Mesenchymal stem cell (in vitro differentiated cells and primary cell): ENCODE measurements at regions not wholly inside any gene's neighbourhood (a gene's known extent, or its start where the extent isn't known, plus 50 kb on each side); places are given as distances from the start of the nearest gene placed in this dataset.
A peak's percentile ranks its signal among the peaks of the same experiment; 100 is the strongest.
"Not testable (repeated sequence)": the region's sequence is repeated elsewhere in the genome, so short reads cannot be mapped to it uniquely, and the experiment has no call there.

Source experiments
- DNase-seq: peaks from one replicate; pipeline ENCODE4 v3.0.0-alpha.2; 2013
- H2AFZ ChIP-seq: one replicate; pipeline ENCODE4 v1.6.1; 2013; ENCODE audit warnings: low read depth, mild to moderate bottlenecking, control low read depth, inconsistent platforms, low read length, moderate library complexity
- H2AK5ac ChIP-seq: 2 replicates; pipeline ENCODE4 v1.6.1; 2013; ENCODE audit warnings: low read length, moderate library complexity, mild to moderate bottlenecking, inconsistent platforms; ENCODE audit not compliant: severe bottlenecking
- H2BK120ac ChIP-seq: one replicate; pipeline ENCODE4 v1.6.1; 2013; ENCODE audit warnings: low read depth, mild to moderate bottlenecking, inconsistent platforms, low read length, moderate library complexity
- H2BK12ac ChIP-seq, 2 experiments: one replicate each; pipeline ENCODE4 v1.6.1; 2013; ENCODE audit warnings: inconsistent platforms in 2 of 2, low read length in 2 of 2, mild to moderate bottlenecking in 2 of 2, moderate library complexity in 2 of 2, control low read depth in 1 of 2
- H2BK15ac ChIP-seq: one replicate; pipeline ENCODE4 v1.6.1; 2013; ENCODE audit warnings: mild to moderate bottlenecking, low read depth, inconsistent platforms; ENCODE audit not compliant: poor library complexity, severe bottlenecking
- H2BK5ac ChIP-seq: 2 replicates; pipeline ENCODE4 v1.6.1; 2013; ENCODE audit warnings: low read depth, mild to moderate bottlenecking, low read length, control low read depth, inconsistent platforms; ENCODE audit not compliant: poor library complexity, severe bottlenecking
- H3K14ac ChIP-seq, 2 experiments: one replicate each; pipeline ENCODE4 v1.6.1; 2013; ENCODE audit warnings: inconsistent platforms in 2 of 2, low read length in 2 of 2, control low read depth in 1 of 2, mild to moderate bottlenecking in 1 of 2, moderate library complexity in 1 of 2
- H3K18ac ChIP-seq, 2 experiments: one replicate each; pipeline ENCODE4 v1.6.1; 2013; ENCODE audit warnings: inconsistent platforms in 2 of 2, low read length in 2 of 2, control low read depth in 1 of 2, low read depth in 1 of 2, mild to moderate bottlenecking in 1 of 2
- H3K23ac ChIP-seq, 2 experiments: one replicate each; pipeline ENCODE4 v1.6.1; 2013; ENCODE audit warnings: inconsistent platforms in 2 of 2, low read length in 2 of 2, mild to moderate bottlenecking in 2 of 2, moderate library complexity in 2 of 2, control low read depth in 1 of 2
- H3K27ac ChIP-seq: 2 replicates; pipeline ENCODE4 v1.5.1; 2013; ENCODE audit warnings: mild to moderate bottlenecking, moderate library complexity, low read length, control low read depth, inconsistent platforms; ENCODE audit not compliant: poor library complexity, severe bottlenecking
- H3K27me3 ChIP-seq, 2 experiments: 2 replicates each; pipeline versions ENCODE4 v1.6.1 to v1.7.0; 2013; ENCODE audit warnings: low read length in 2 of 2, mild to moderate bottlenecking in 2 of 2, moderate library complexity in 2 of 2, control low read depth in 1 of 2, inconsistent platforms in 1 of 2; ENCODE audit not compliant: control insufficient read depth in 1 of 2, insufficient read depth in 1 of 2
- H3K36me3 ChIP-seq, 2 experiments: 2 replicates each; pipeline versions ENCODE4 v1.6.1 to v1.7.0; 2013; ENCODE audit warnings: low read length in 2 of 2, control low read depth in 1 of 2, inconsistent platforms in 1 of 2, low read depth in 1 of 2, mild to moderate bottlenecking in 1 of 2; ENCODE audit not compliant: insufficient read depth in 2 of 2, control insufficient read depth in 1 of 2
- H3K4ac ChIP-seq, 2 experiments: one replicate each; pipeline ENCODE4 v1.6.1; 2013; ENCODE audit warnings: inconsistent platforms in 2 of 2, low read length in 2 of 2, mild to moderate bottlenecking in 2 of 2, moderate library complexity in 2 of 2, control low read depth in 1 of 2, low read depth in 1 of 2
- H3K4me1 ChIP-seq: 2 replicates; pipeline ENCODE4 v1.6.1; 2013; ENCODE audit warnings: low read depth, low read length, control low read depth; ENCODE audit not compliant: control insufficient read depth, insufficient read depth
- H3K4me2 ChIP-seq: 2 replicates; pipeline ENCODE4 v1.6.1; 2013; ENCODE audit warnings: low read length, mild to moderate bottlenecking, inconsistent platforms; ENCODE audit not compliant: poor library complexity, severe bottlenecking
- H3K4me3 ChIP-seq, 2 experiments: 2 replicates each; pipeline versions ENCODE4 v1.5.1 to v1.7.0; 2013; ENCODE audit warnings: low read length in 2 of 2, mild to moderate bottlenecking in 2 of 2, control low read depth in 1 of 2, low read depth in 1 of 2; ENCODE audit not compliant: insufficient read depth in 1 of 2
- H3K79me1 ChIP-seq: replicated peaks from 2 replicates; pipeline ENCODE4 v1.6.1; 2013; ENCODE audit warnings: mild to moderate bottlenecking, control low read depth, low read length, inconsistent platforms; ENCODE audit not compliant: poor library complexity, severe bottlenecking
- H3K9ac ChIP-seq: 2 replicates; pipeline ENCODE4 v1.7.0; 2013; ENCODE audit warnings: mild to moderate bottlenecking, low read length, moderate library complexity
- H3K9me3 ChIP-seq: 2 replicates; pipeline ENCODE4 v1.7.0; 2013; ENCODE audit warnings: mild to moderate bottlenecking, low read length; ENCODE audit not compliant: control insufficient read depth
- H4K8ac ChIP-seq: one replicate; pipeline ENCODE4 v1.6.1; 2013; ENCODE audit warnings: inconsistent platforms, mild to moderate bottlenecking, low read length, moderate library complexity
- H4K91ac ChIP-seq: one replicate; pipeline ENCODE4 v1.6.1; 2013; ENCODE audit warnings: mild to moderate bottlenecking, low read length, inconsistent platforms
- WGBS: methylation state at CpG from one replicate; pipeline ENCODE4 v1.1.7; 2013; ENCODE audit warnings: mixed read lengths; 5-methylcytosine and 5-hydroxymethylcytosine counted together

GRCh38 chr4:49218094-49218493 lies 232.0 kb downstream of the CWH43 start:
- H3K4me1 ChIP-seq, H3K36me3 ChIP-seq, H3K27me3 ChIP-seq, DNase-seq, H3K14ac ChIP-seq, H3K4me3 ChIP-seq, H2AFZ ChIP-seq, H2AK5ac ChIP-seq, H3K79me1 ChIP-seq, H4K8ac ChIP-seq, H2BK5ac ChIP-seq, H3K27ac ChIP-seq, H3K9me3 ChIP-seq, H2BK15ac ChIP-seq, H4K91ac ChIP-seq, H3K9ac ChIP-seq, H2BK12ac ChIP-seq, H3K4ac ChIP-seq, H3K4me2 ChIP-seq, H3K18ac ChIP-seq, H3K23ac ChIP-seq, H2BK120ac ChIP-seq: not testable (repeated sequence)
- WGBS, result 66% methylated on average over 3 of the region's 3 CpGs

DNA sequence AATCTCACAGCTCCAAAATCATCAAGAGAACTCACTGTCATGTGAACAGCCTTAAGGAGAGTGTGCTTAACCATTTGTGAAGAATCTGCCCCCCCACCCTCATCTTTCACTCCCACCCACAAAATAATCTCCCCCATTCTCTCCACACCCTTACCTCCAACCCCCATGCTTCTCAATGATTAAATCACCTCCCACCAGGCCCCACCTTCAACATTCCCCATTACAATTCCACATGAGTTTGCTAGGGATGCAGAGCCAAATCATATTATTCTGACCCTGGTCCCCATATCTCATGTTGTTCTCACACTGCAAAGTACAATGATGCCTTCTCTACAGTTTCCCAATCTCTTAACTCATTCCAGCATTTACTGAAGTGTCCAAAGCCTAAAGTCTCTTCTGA lies 232.9 kb downstream of the CWH43 start:
- not testable (repeated sequence) for H3K4me1 ChIP-seq, H3K4me3 ChIP-seq, H4K8ac ChIP-seq, H3K9me3 ChIP-seq, H3K79me1 ChIP-seq, H2BK5ac ChIP-seq, H2AFZ ChIP-seq, H2BK12ac ChIP-seq, H4K91ac ChIP-seq, H3K23ac ChIP-seq, H3K14ac ChIP-seq, H3K4ac ChIP-seq, H3K18ac ChIP-seq, H3K9ac ChIP-seq, H3K27ac ChIP-seq, DNase-seq, H2AK5ac ChIP-seq, H3K36me3 ChIP-seq, H2BK120ac ChIP-seq, H3K4me2 ChIP-seq, H3K27me3 ChIP-seq, H2BK15ac ChIP-seq

GRCh38 chr4:49219489-49220225 lies 233.6 kb downstream of the CWH43 start:
- not testable (repeated sequence) for H2BK15ac ChIP-seq, H3K27me3 ChIP-seq, H2BK5ac ChIP-seq, H3K36me3 ChIP-seq, H3K14ac ChIP-seq, H3K79me1 ChIP-seq, H3K4me2 ChIP-seq, H3K18ac ChIP-seq, H3K23ac ChIP-seq, H3K4me3 ChIP-seq, H2AK5ac ChIP-seq, H3K9me3 ChIP-seq, H3K27ac ChIP-seq, H2BK12ac ChIP-seq, H2AFZ ChIP-seq, H3K9ac ChIP-seq, H2BK120ac ChIP-seq, H3K4me1 ChIP-seq, DNase-seq, H4K8ac ChIP-seq, H3K4ac ChIP-seq
- H4K91ac ChIP-seq, result peak overlapping the region; percentile 0
- 32% methylated on average over 4 of the region's 4 CpGs for WGBS

GRCh38 chr4:49221209-49221608 lies 235.1 kb downstream of the CWH43 start:
- Histone ChIP-seq H3K4me1 (no peaks in the 10 kb centered on the region), H4K8ac (no peak overlapping the region), H2BK5ac (no peak overlapping the region), H2BK120ac (no peak overlapping the region), H3K18ac (no peak overlapping the region), H3K14ac (no peak overlapping the region), H3K36me3 (no peaks in the 10 kb centered on the region), H3K4me3 (no peak overlapping the region), H3K9me3 (no peaks in the 10 kb centered on the region), H3K4ac (no peak overlapping the region), H4K91ac (no peak overlapping the region), H2BK12ac (no peak overlapping the region), H3K4me2 (no peak overlapping the region), H3K79me1 (no peaks in the 10 kb centered on the region), H3K27me3 (no peaks in the 10 kb centered on the region), H2AK5ac (no peak overlapping the region), H3K27ac (no peak overlapping the region), H3K9ac (no peak overlapping the region), H2AFZ (no peak overlapping the region), H2BK15ac (no peak overlapping the region), H3K23ac (no peak overlapping the region)
- no peak for DNase-seq
- WGBS, result 48% methylated on average over 4 of the region's 4 CpGs
